NAMALWA (cell line): ENCODE measurements at regions not wholly inside any gene's neighbourhood (a gene's known extent, or its start where the extent isn't known, plus 50 kb on each side); places are given as distances from the start of the nearest gene placed in this dataset.
"Not testable (repeated sequence)": the region's sequence is repeated elsewhere in the genome, so short reads cannot be mapped to it uniquely, and the experiment has no call there.

Source experiments
- DNase-seq: peaks from one replicate; pipeline ENCODE4 v3.0.0-alpha.2; 2015; ENCODE audit warnings: low spot score

- DNase-seq: no peak
Observed at GRCh38 chr5:6273090-6273735, 105.1 kb downstream of the MED10 start.

GRCh38 chr5:6269925-6270324, 108.4 kb downstream of the MED10 start:
- no peak for DNase-seq

GRCh38 chr5:6266671-6267197, 111.6 kb downstream of the MED10 start:
- no peak for DNase-seq

GRCh38 chr5:6264394-6264793, 114.0 kb downstream of the MED10 start:
- no peak for DNase-seq

- DNase-seq: no peak
Observed at GRCh38 chr5:6262651-6263363, 115.5 kb downstream of the MED10 start.

GRCh38 chr5:6261668-6262067, 116.7 kb downstream of the MED10 start:
- no peak for DNase-seq

- no peak for DNase-seq
Observed at GRCh38 chr5:6261256-6261655, 117.1 kb downstream of the MED10 start.

- DNase-seq: no peak
Observed at GRCh38 chr5:6260846-6261245, 117.5 kb downstream of the MED10 start.

- no peak for DNase-seq
Observed at GRCh38 chr5:6256901-6257300, 121.4 kb downstream of the MED10 start.

GRCh38 chr5:6255956-6256355, 122.4 kb downstream of the MED10 start:
- no peak for DNase-seq

- DNase-seq: no peak
Observed at GRCh38 chr5:6253846-6254245, 124.5 kb downstream of the MED10 start.

GRCh38 chr5:6253281-6253680, 125.1 kb downstream of the MED10 start:
- DNase-seq: no peak

GRCh38 chr5:6252581-6252980, 125.8 kb downstream of the MED10 start:
- DNase-seq: no peak

- no peak for DNase-seq
Observed at GRCh38 chr5:6251565-6252102, 126.7 kb downstream of the MED10 start.

- no peak for DNase-seq
Observed at GRCh38 chr5:6250121-6250520, 128.2 kb downstream of the MED10 start.

- DNase-seq: no peak
Observed at GRCh38 chr5:6248132-6248531, 130.2 kb downstream of the MED10 start.

- DNase-seq: no peak
Observed at GRCh38 chr5:6246820-6247437, 131.4 kb downstream of the MED10 start.

GRCh38 chr5:6244339-6244714, 134.0 kb downstream of the MED10 start:
- DNase-seq: no peak

- no peak for DNase-seq
Observed at GRCh38 chr5:6243706-6244338, 134.5 kb downstream of the MED10 start.

- not testable (repeated sequence) for DNase-seq
Observed at GRCh38 chr5:6241056-6241455, 137.3 kb downstream of the MED10 start.

GRCh38 chr5:6236858-6237481, 141.4 kb downstream of the MED10 start:
- DNase-seq: peak; percentile 13
